SK-N-SH treated with all-trans-retinoic acid at 6 μM for 48 hours (cell line): ENCODE measurements at regions not wholly inside any gene's neighbourhood (a gene's known extent, or its start where the extent isn't known, plus 50 kb on each side); places are given as distances from the start of the nearest gene placed in this dataset.
"Not testable (repeated sequence)": the region's sequence is repeated elsewhere in the genome, so short reads cannot be mapped to it uniquely, and the experiment has no call there.

Experiments
- ATAC-seq: fragments of 200-7000 bp; cut with Tn5 transposase; 3 replicates; pipeline ENCODE4 v1.9.1; 2020; ENCODE audit warnings: mild to moderate bottlenecking, moderate library complexity
- ARNTL ChIP-seq: fragments of 450-650 bp; formaldehyde crosslinking; IDR thresholded peaks from 2 replicates; pipeline ENCODE4 v1.5.0; 2020; ENCODE audit warnings: low read depth, mild to moderate bottlenecking, moderate library complexity, borderline replicate concordance
- BACH2 ChIP-seq: fragments of 250-450 bp; sonication (Bioruptor Pico); IDR thresholded peaks from 2 replicates; pipeline ENCODE4 v1.9.0; 2021; ENCODE audit warnings: mild to moderate bottlenecking, borderline replicate concordance
- CREB5 ChIP-seq: fragments of 250-450 bp; sonication (Bioruptor Pico); IDR thresholded peaks from 2 replicates; pipeline ENCODE4 v1.5.1; 2020; ENCODE audit warnings: low read depth, mild to moderate bottlenecking, moderate library complexity
- CSDC2 ChIP-seq: fragments of 250-450 bp; sonication (Bioruptor Pico); IDR thresholded peaks from 2 replicates; pipeline ENCODE4 v1.5.0; 2020; ENCODE audit warnings: mild to moderate bottlenecking, moderate library complexity
- ESRRG ChIP-seq: fragments of 250-450 bp; sonication (Bioruptor Pico); IDR thresholded peaks from 2 replicates; pipeline ENCODE4 v1.6.1; 2021; ENCODE audit warnings: mild to moderate bottlenecking
- GLIS3 ChIP-seq: fragments of 250-450 bp; sonication (Bioruptor Pico); IDR thresholded peaks from 2 replicates; pipeline ENCODE4 v1.5.0; 2020; ENCODE audit warnings: mild to moderate bottlenecking, moderate library complexity
- ISL1 ChIP-seq: fragments of 250-450 bp; sonication (Bioruptor Pico); IDR thresholded peaks from 2 replicates; pipeline ENCODE4 v2.1.2; 2022; ENCODE audit warnings: mild to moderate bottlenecking, moderate library complexity
- OSR1 ChIP-seq: fragments of 250-450 bp; sonication (Bioruptor Pico); IDR thresholded peaks from 2 replicates; pipeline ENCODE4 v1.8.0; 2022; ENCODE audit warnings: moderate library complexity, mild to moderate bottlenecking, inconsistent platforms
- PATZ1 ChIP-seq: fragments of 250-450 bp; sonication (Bioruptor Pico); IDR thresholded peaks from 2 replicates; pipeline ENCODE4 v1.8.0; 2020; ENCODE audit warnings: mild to moderate bottlenecking, moderate library complexity, borderline replicate concordance
- POU6F1 ChIP-seq: fragments of 250-450 bp; sonication (Bioruptor Pico); IDR thresholded peaks from 2 replicates; pipeline ENCODE4 v1.8.0; 2021; ENCODE audit warnings: low read depth, mild to moderate bottlenecking, moderate library complexity, borderline replicate concordance
- PPARA ChIP-seq: fragments of 250-450 bp; sonication (Bioruptor Pico); IDR thresholded peaks from 2 replicates; pipeline ENCODE4 v1.5.0; 2020; ENCODE audit warnings: mild to moderate bottlenecking, borderline replicate concordance
- RARB ChIP-seq: fragments of 250-450 bp; sonication (Bioruptor Pico); IDR thresholded peaks from 2 replicates; pipeline ENCODE4 v1.8.0; 2021; ENCODE audit warnings: mild to moderate bottlenecking, moderate library complexity
- SNAI2 ChIP-seq: fragments of 250-450 bp; sonication (Bioruptor Pico); IDR thresholded peaks from 2 replicates; pipeline ENCODE4 v1.5.0; 2020; ENCODE audit warnings: mild to moderate bottlenecking, moderate library complexity
- TOX ChIP-seq: fragments of 250-450 bp; sonication (Bioruptor Pico); IDR thresholded peaks from 2 replicates; pipeline ENCODE4 v1.8.0; 2021; ENCODE audit warnings: mild to moderate bottlenecking, moderate library complexity, borderline replicate concordance
- TSHZ2 ChIP-seq: fragments of 250-450 bp; sonication (Bioruptor Pico); IDR thresholded peaks from 2 replicates; pipeline ENCODE4 v1.5.0; 2020; ENCODE audit warnings: mild to moderate bottlenecking, moderate library complexity
- ZC3H10 ChIP-seq: fragments of 250-450 bp; sonication (Bioruptor Pico); IDR thresholded peaks from 2 replicates; pipeline ENCODE4 v1.5.1; 2021; ENCODE audit warnings: mild to moderate bottlenecking, moderate library complexity
- ZFP3 ChIP-seq: fragments of 250-450 bp; sonication (Bioruptor Pico); IDR thresholded peaks from 2 replicates; pipeline ENCODE4 v1.5.0; 2020; ENCODE audit warnings: mild to moderate bottlenecking, moderate library complexity
- ZNF565 ChIP-seq: fragments of 450-650 bp; formaldehyde crosslinking; conservative IDR thresholded peaks from 2 replicates; pipeline ENCODE4 v1.5.0; 2020; ENCODE audit warnings: low read depth, mild to moderate bottlenecking, moderate library complexity
- ZNF8 ChIP-seq: fragments of 450-650 bp; formaldehyde crosslinking; IDR thresholded peaks from 2 replicates; pipeline ENCODE4 v1.5.0; 2020; ENCODE audit warnings: mild to moderate bottlenecking, moderate library complexity
- TF ChIP-seq, protein P1 (sequence below): fragments of 250-450 bp; sonication (Bioruptor Pico); IDR thresholded peaks from 2 replicates; pipeline ENCODE4 v1.5.1; 2021; ENCODE audit warnings: mild to moderate bottlenecking, moderate library complexity

- ATAC-seq, result no peak
- TF ChIP-seq PATZ1 (CRISPR knock-in tag) (no peak), ESRRG (CRISPR knock-in tag) (no peak), ARNTL (no peak), CSDC2 (CRISPR knock-in tag) (no peak), OSR1 (no peak), ISL1 (CRISPR knock-in tag) (no peak), CREB5 (CRISPR knock-in tag) (no peak), BACH2 (CRISPR knock-in tag) (no peak), ZC3H10 (no peak), POU6F1 (CRISPR knock-in tag) (no peak), GLIS3 (CRISPR knock-in tag) (no peak), ZNF565 (CRISPR knock-in tag) (no peak), SNAI2 (no peak), RARB (no peak)
- TF ChIP-seq, protein P1, sequence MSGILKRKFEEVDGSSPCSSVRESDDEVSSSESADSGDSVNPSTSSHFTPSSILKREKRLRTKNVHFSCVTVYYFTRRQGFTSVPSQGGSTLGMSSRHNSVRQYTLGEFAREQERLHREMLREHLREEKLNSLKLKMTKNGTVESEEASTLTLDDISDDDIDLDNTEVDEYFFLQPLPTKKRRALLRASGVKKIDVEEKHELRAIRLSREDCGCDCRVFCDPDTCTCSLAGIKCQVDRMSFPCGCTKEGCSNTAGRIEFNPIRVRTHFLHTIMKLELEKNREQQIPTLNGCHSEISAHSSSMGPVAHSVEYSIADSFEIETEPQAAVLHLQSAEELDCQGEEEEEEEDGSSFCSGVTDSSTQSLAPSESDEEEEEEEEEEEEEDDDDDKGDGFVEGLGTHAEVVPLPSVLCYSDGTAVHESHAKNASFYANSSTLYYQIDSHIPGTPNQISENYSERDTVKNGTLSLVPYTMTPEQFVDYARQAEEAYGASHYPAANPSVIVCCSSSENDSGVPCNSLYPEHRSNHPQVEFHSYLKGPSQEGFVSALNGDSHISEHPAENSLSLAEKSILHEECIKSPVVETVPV, result no peak
These were observed 545.0 kb upstream of the ZNF804A start for GRCh38 chr2:184053326-184053725.

GRCh38 chr2:184054419-184054818, 543.9 kb upstream of the ZNF804A start:
- not testable (repeated sequence) for ATAC-seq

- TF ChIP-seq ZC3H10 (no peak), BACH2 (CRISPR knock-in tag) (no peak), GLIS3 (CRISPR knock-in tag) (no peak), OSR1 (no peak), CSDC2 (CRISPR knock-in tag) (no peak), TSHZ2 (CRISPR knock-in tag) (no peak), CREB5 (CRISPR knock-in tag) (no peak), ARNTL (no peak), ISL1 (CRISPR knock-in tag) (no peak), PPARA (CRISPR knock-in tag) (no peak), ZFP3 (CRISPR knock-in tag) (no peak), TOX (no peak), ZNF8 (CRISPR knock-in tag) (no peak), PATZ1 (CRISPR knock-in tag) (no peak)
- TF ChIP-seq, protein P1, result no peak
- no peak for ATAC-seq
These were observed 540.4 kb upstream of the ZNF804A start for GRCh38 chr2:184057910-184058309.

- not testable (repeated sequence) for ATAC-seq
These were observed 538.1 kb upstream of the ZNF804A start for GRCh38 chr2:184060268-184060667.
